ENCODE measurements at regions not wholly inside any gene's neighbourhood (a gene's known extent, or its start where the extent isn't known, plus 50 kb on each side); places are given as distances from the start of the nearest gene placed in this dataset.
"Not testable (repeated sequence)": the region's sequence is repeated elsewhere in the genome, so short reads cannot be mapped to it uniquely, and the experiment has no call there.

DNA sequence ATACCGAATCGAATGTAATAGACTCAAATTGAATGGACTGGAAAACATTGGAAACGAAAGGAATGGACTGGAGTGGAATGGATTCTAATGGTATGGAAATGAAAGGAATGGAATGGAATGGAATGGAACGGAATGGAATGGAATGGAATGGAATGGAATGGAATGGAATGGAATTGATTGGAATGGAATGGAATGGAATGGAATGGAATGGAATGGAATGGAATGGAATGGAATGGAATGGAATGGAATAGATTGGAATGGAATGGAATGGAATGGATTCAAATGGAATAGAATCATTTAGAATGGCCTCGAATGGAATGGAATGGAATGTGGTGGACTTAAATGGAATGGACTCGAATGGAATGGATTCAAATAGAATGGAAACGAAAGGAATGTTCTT, 1057.5 kb upstream of the USP9Y start:
- POLR2A ChIA-PET, H3K27ac Mint-ChIP-seq: not testable (repeated sequence)
- H3K9me3 Mint-ChIP-seq = peaks cover 54% of the 10 kb centered on the region

GRCh38 chrY:11668221-11668620, 1032.8 kb upstream of the USP9Y start:
- peaks cover 82% of the 10 kb centered on the region for H3K9me3 Mint-ChIP-seq
- POLR2A ChIA-PET = no interaction called here
- no peak overlapping the region for H3K4me3 Mint-ChIP-seq
- H3K27ac Mint-ChIP-seq = no peak overlapping the region
- H3K27me3 Mint-ChIP-seq = no peaks in the 10 kb centered on the region
- peaks cover 30% of the 10 kb centered on the region for H3K36me3 Mint-ChIP-seq
- CTCF ChIA-PET = no interaction called here
- no peaks in the 10 kb centered on the region for H3K4me1 Mint-ChIP-seq (ENCODE audit: low read depth)
- no peak for DNase-seq
- intact Hi-C loops (cut with micrococcal nuclease) = no loop called here

More for the DNA sequence above, 1057.5 kb upstream of the USP9Y start:
- CTCF ChIA-PET; DNase-seq; H3K27me3 Mint-ChIP-seq; intact Hi-C loops (cut with micrococcal nuclease); H3K4me3 Mint-ChIP-seq; H3K4me1 Mint-ChIP-seq (ENCODE audit: low read depth): not testable (repeated sequence)
- peaks cover 13% of the 10 kb centered on the region for H3K36me3 Mint-ChIP-seq

All from activated CD4-positive, alpha-beta memory T cell treated with anti-CD3 and anti-CD28 coated beads for 36 hours (primary cell).